Erythroblast (primary cell): ENCODE measurements at regions not wholly inside any gene's neighbourhood (a gene's known extent, or its start where the extent isn't known, plus 50 kb on each side); places are given as distances from the start of the nearest gene placed in this dataset.

Experiments
- GATA1 ChIP-seq: IDR thresholded peaks from 2 replicates; pipeline ENCODE4 v1.6.1; 2011; ENCODE audit warnings: low read depth, mild to moderate bottlenecking, control low read depth, low read length, moderate library complexity
- POLR2A ChIP-seq: IDR thresholded peaks from 2 replicates; pipeline ENCODE4 v1.6.1; 2011; ENCODE audit warnings: mild to moderate bottlenecking, low read length

GRCh38 chr5:176712546-176713304 lies 65.4 kb downstream of the TSPAN17 start:
- TF ChIP-seq POLR2A (no peak), GATA1 (no peak)
